8988T (cell line): ENCODE measurements at regions not wholly inside any gene's neighbourhood (a gene's known extent, or its start where the extent isn't known, plus 50 kb on each side); places are given as distances from the start of the nearest gene placed in this dataset.

ENCODE experiments used
- DNase-seq: peaks from one replicate; pipeline ENCODE4 v3.0.0; 2011

DNA sequence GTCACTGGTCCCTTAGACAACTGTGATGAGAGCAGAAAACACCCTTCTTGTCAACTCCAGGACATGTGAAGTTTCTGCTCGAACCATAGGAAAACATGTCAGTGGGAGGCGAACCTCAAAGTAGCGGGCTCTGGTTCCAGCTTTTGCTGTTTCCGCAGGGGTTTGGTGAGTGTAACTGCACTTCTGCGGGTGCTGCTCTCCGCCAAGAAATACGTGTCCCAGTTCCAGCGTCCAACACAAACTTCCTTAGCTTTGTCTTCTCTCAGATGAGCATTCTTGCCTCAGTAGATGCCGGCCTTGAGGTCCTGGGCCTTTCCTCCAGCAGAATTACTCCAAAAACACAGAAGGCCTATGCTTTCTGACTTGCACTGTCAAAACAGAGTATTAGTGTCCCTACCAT lies 156.3 kb downstream of the FNDC1 start:
- DNase-seq, result no peak

DNA sequence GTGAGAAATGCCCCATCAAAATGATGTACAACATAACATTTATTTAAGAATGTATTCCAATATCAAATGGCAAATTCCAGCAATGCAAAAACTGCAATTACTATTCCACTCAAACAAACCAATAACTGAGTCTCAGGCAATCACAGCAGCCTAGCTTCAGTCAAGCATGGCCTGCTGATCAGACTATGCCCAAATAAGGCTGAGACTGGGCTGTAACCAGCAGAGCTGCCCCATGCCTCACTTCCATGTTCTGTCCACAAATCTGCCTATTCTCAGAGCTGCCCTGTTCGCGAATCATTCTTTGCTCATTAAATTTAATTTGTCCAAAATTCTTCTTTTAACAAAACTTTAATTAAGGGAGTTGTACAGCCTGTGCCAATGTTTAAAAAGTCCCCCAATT lies 155.4 kb downstream of the FNDC1 start:
- DNase-seq, result no peak
